ENCODE measurements at regions not wholly inside any gene's neighbourhood (a gene's known extent, or its start where the extent isn't known, plus 50 kb on each side); places are given as distances from the start of the nearest gene placed in this dataset.
"Not testable (repeated sequence)": the region's sequence is repeated elsewhere in the genome, so short reads cannot be mapped to it uniquely, and the experiment has no call there.

GRCh38 chr14:105908481-105908911, 382.1 kb downstream of the TMEM121 start:
- no peaks in the 10 kb centered on the region for H3K4me1 Mint-ChIP-seq (ENCODE audit: low read depth)
- intact Hi-C loops (cut with micrococcal nuclease): no loop called here
- H3K4me3 Mint-ChIP-seq: no peak overlapping the region

GRCh38 chr14:105909046-105909827, 382.9 kb downstream of the TMEM121 start:
- CTCF ChIA-PET: interaction anchor here (0.6 kb wide), 1 partner anchor 135 kb away, joined by 3 read pairs; no protein-coding TSS in a partner anchor

More at GRCh38 chr14:105908481-105908911, 382.1 kb downstream of the TMEM121 start:
- DNase-seq: peak; percentile 12
- CTCF ChIA-PET: interaction anchor here (0.6 kb wide), 1 partner anchor 136 kb away, joined by 3 read pairs; no protein-coding TSS in a partner anchor
- no peak overlapping the region for H3K27ac Mint-ChIP-seq
- POLR2A ChIA-PET: no interaction called here
- peaks cover 21% of the 10 kb centered on the region for H3K27me3 Mint-ChIP-seq
- no peaks in the 10 kb centered on the region for H3K9me3 Mint-ChIP-seq
- H3K36me3 Mint-ChIP-seq: no peaks in the 10 kb centered on the region

DNA sequence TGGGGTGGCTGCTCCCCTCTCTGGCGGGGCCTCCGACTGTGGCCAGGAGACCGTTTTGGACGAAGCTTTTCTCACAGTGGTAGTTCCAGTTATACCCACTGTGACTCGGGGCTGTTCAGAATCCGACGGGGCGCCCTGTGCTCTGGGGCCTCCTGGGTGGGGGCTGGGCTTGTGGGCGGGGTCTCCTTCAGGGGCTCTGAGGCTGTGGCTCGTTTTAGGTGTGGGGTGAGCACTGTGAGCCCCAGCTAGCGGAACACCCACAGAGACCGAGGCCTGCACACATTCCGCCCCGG, 383.4 kb downstream of the TMEM121 start:
- intact Hi-C loops (cut with micrococcal nuclease); DNase-seq; H3K9me3 Mint-ChIP-seq; H3K36me3 Mint-ChIP-seq; H3K4me3 Mint-ChIP-seq; H3K27ac Mint-ChIP-seq; H3K4me1 Mint-ChIP-seq (ENCODE audit: low read depth); CTCF ChIA-PET; POLR2A ChIA-PET: not testable (repeated sequence)
- H3K27me3 Mint-ChIP-seq: peaks cover 17% of the 10 kb centered on the region

More at GRCh38 chr14:105909046-105909827, 382.9 kb downstream of the TMEM121 start:
- no peak for DNase-seq
- POLR2A ChIA-PET: no interaction called here
- Mint-ChIP-seq H3K27ac (no peak overlapping the region), H3K36me3 (no peaks in the 10 kb centered on the region), H3K9me3 (no peaks in the 10 kb centered on the region), H3K27me3 (peaks cover 17% of the 10 kb centered on the region), H3K4me3 (no peak overlapping the region), H3K4me1 (ENCODE audit: low read depth) (no peaks in the 10 kb centered on the region)
- intact Hi-C loops (cut with micrococcal nuclease): no loop called here

GRCh38 chr14:105910426-105910825, 384.0 kb downstream of the TMEM121 start:
- Mint-ChIP-seq H3K4me3 (no peak overlapping the region), H3K27me3 (peaks cover 13% of the 10 kb centered on the region), H3K27ac (no peak overlapping the region), H3K9me3 (peaks cover under 1% of the 10 kb centered on the region), H3K4me1 (ENCODE audit: low read depth) (no peaks in the 10 kb centered on the region), H3K36me3 (no peaks in the 10 kb centered on the region)
- intact Hi-C loops (cut with micrococcal nuclease): no loop called here
- POLR2A ChIA-PET: no interaction called here
- CTCF ChIA-PET: no interaction called here
- DNase-seq: no peak

DNA sequence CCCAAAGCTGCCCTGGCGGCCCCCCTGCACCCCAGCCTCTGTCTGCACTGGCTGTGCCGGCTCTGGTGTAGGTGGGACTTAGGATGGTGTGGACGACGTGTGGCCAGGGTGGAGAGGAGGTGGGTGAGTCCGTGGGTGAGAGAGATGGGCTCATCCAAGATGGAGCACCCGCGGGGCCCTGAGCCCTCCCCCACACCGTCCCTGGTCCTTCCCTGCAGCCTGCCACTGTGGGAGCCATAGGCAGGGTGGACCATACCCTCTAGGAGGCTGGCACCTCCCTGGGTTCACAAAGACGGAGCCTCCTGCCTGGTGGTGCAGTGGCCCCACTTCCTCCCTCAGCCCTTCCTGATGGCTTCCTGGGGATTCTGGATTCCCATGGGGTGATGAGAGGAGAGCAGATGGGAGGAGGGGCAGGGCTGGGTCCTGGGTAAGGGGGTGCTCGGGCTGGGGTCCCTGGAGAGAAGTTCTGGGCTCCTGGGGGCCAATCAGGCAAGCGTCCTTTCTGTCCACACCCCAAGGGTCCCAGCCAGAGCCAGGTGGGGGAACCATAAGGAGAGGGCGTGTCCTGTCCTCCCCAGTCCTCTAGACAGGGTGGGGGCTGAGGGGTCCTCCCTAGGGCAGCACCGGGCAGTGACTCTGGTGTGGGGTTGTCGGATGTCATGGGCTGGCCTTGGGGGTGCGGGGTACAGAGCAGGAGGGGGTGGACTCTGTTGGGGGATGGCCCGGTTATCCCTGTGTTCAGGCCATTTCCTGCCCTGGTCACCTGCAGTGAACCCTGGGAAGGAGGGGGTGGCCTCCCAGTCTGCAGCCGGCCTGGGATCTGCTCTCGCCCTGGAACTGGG, 384.8 kb downstream of the TMEM121 start:
- intact Hi-C loops (cut with micrococcal nuclease): no loop called here
- peaks cover 8% of the 10 kb centered on the region for H3K9me3 Mint-ChIP-seq
- ChIA-PET POLR2A (no interaction called here), CTCF (no interaction called here)
- H3K4me3 Mint-ChIP-seq: no peak overlapping the region
- H3K4me1 Mint-ChIP-seq (ENCODE audit: low read depth): no peaks in the 10 kb centered on the region
- peaks cover 13% of the 10 kb centered on the region for H3K27me3 Mint-ChIP-seq
- peaks cover 1% of the 10 kb centered on the region for H3K36me3 Mint-ChIP-seq
- H3K27ac Mint-ChIP-seq: no peak overlapping the region
- no peak for DNase-seq

DNA sequence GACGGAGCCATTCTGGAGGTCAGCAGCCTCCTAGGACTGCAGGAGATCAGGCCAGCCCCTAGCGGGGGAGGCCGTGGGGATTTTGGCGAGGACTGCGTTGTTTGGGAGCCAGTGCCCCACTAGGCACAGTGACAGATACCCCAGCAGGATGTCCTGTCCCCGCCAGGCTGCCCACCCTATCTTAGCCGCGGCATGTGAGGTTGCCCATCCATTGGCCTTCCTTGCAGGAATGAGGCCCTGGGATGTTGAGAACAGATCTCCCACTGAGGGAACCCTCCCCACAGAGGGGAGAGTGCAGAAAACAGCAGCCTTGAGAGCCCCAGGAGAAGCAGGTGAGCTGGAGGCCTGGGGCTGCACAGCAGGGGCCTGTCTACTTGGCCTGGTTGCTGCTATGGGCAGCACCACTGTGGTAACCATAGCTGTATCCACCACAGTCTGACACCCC, 385.5 kb downstream of the TMEM121 start:
- DNase-seq; CTCF ChIA-PET; H3K36me3 Mint-ChIP-seq; POLR2A ChIA-PET; H3K4me3 Mint-ChIP-seq; intact Hi-C loops (cut with micrococcal nuclease); H3K27ac Mint-ChIP-seq; H3K4me1 Mint-ChIP-seq (ENCODE audit: low read depth): not testable (repeated sequence)
- Mint-ChIP-seq H3K27me3 (peaks cover 13% of the 10 kb centered on the region), H3K9me3 (peaks cover 14% of the 10 kb centered on the region)

DNA sequence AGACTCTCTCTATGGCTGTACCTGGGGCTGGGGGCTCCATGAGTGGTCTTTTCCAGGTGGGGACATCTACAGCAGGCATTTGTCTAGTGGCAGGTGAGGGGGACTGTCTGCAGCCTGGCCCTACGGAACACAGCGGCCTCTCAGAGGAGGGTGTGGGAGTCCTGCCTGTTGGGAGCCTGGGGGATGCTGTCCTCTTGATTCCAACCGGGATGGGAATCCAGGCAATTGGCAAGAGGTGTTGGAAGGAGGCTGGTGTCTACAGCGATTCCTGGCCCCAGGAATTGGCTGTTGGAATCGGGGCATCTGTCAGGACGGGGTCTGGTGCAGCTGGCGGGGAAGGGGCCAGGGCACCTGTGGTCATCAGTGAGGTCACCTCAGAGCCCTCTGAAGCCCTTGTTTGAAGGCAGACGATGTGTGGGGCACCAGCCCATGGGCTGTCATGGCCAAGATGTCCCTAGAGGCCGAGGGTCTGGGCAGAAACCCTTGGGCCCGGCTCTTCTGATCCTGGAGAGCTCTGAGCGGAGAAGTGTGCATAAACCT, 386.3 kb downstream of the TMEM121 start:
- H3K9me3 Mint-ChIP-seq: peaks cover 14% of the 10 kb centered on the region
- ChIA-PET POLR2A (no interaction called here), CTCF (no interaction called here)
- H3K4me3 Mint-ChIP-seq: no peak overlapping the region
- H3K4me1 Mint-ChIP-seq (ENCODE audit: low read depth): no peaks in the 10 kb centered on the region
- no peak overlapping the region for H3K27ac Mint-ChIP-seq
- DNase-seq: no peak
- peaks cover 3% of the 10 kb centered on the region for H3K36me3 Mint-ChIP-seq
- intact Hi-C loops (cut with micrococcal nuclease): no loop called here
- H3K27me3 Mint-ChIP-seq: peaks cover 13% of the 10 kb centered on the region

DNA sequence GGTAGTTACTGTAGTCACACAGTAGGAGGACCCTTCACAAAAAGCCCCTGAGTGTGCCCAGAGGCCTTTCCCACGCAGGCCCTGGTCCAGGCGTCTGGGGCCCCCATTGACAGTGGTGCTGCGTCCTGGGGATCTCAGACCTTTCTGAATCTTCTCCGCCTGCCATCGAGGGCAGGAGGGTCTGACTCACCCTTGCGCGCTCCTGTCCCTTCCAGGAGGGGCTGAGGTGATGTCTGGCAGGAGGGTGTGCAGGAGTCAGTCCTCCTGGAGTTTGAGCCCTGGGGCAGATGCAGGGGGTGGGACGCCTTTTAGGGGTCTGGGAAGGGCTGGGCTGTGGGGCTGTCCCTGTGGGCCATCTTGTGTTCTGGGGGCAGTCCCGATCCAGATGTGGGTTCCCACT, 386.8 kb downstream of the TMEM121 start:
- H3K27ac Mint-ChIP-seq: no peak overlapping the region
- POLR2A ChIA-PET: no interaction called here
- intact Hi-C loops (cut with micrococcal nuclease): no loop called here
- H3K4me3 Mint-ChIP-seq: no peak overlapping the region
- H3K36me3 Mint-ChIP-seq: peaks cover 3% of the 10 kb centered on the region
- H3K4me1 Mint-ChIP-seq (ENCODE audit: low read depth): no peaks in the 10 kb centered on the region
- CTCF ChIA-PET: no interaction called here
- DNase-seq: no peak
- H3K27me3 Mint-ChIP-seq: peaks cover 10% of the 10 kb centered on the region
- H3K9me3 Mint-ChIP-seq: peaks cover 14% of the 10 kb centered on the region

- CTCF ChIA-PET: no interaction called here
- POLR2A ChIA-PET: no interaction called here
Observed at GRCh38 chr14:105913861-105914260, 387.5 kb downstream of the TMEM121 start.

GRCh38 chr14:105914281-105914680, 387.9 kb downstream of the TMEM121 start:
- POLR2A ChIA-PET; H3K4me3 Mint-ChIP-seq; H3K27me3 Mint-ChIP-seq; DNase-seq; H3K27ac Mint-ChIP-seq; H3K4me1 Mint-ChIP-seq (ENCODE audit: low read depth); H3K36me3 Mint-ChIP-seq; CTCF ChIA-PET; intact Hi-C loops (cut with micrococcal nuclease): not testable (repeated sequence)
- H3K9me3 Mint-ChIP-seq: peaks cover 14% of the 10 kb centered on the region

More at GRCh38 chr14:105913861-105914260, 387.5 kb downstream of the TMEM121 start:
- DNase-seq: no peak
- H3K27ac Mint-ChIP-seq: no peak overlapping the region
- intact Hi-C loops (cut with micrococcal nuclease): no loop called here
- H3K4me3 Mint-ChIP-seq: no peak overlapping the region
- H3K27me3 Mint-ChIP-seq: peaks cover 7% of the 10 kb centered on the region
- H3K9me3 Mint-ChIP-seq: peaks cover 14% of the 10 kb centered on the region
- peaks cover 3% of the 10 kb centered on the region for H3K36me3 Mint-ChIP-seq
- H3K4me1 Mint-ChIP-seq (ENCODE audit: low read depth): no peaks in the 10 kb centered on the region

DNA sequence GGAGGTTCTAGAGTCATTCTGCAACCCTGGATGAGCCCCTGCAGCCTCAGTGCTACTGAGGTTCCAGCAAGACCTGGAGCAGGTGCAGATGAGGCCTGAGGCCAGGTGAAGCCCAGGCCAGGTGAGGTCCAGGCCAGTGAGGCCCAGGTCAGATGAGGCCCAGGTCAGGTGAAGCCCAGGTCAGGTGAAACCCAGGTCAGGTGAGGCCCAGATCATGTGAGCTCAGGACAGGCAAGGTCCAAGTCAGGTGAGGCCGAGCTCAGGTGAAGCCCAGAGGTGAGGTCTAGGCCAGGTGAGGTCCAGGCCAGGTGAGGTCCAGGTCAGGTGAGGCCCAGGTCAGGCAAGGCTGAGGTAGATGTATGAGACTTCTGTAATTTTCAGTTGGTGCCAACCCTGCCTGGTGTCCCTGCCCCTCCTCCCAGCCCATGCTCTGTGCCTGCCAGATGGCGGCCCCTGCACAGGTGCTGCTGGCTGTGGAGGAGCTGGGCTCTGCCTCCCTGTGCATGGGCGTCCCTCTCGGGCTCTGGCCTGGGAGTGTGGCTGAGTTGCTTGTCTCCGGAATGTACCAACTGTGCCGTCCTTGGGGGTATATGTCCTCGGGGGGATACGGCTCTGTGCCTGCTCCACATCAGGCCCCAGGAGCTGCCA, 388.5 kb downstream of the TMEM121 start:
- Mint-ChIP-seq H3K27me3 (peaks cover 8% of the 10 kb centered on the region), H3K9me3 (peaks cover 14% of the 10 kb centered on the region), H3K4me3 (no peak overlapping the region), H3K27ac (no peak overlapping the region), H3K4me1 (ENCODE audit: low read depth) (no peaks in the 10 kb centered on the region), H3K36me3 (peaks cover 3% of the 10 kb centered on the region)
- ChIA-PET CTCF (no interaction called here), POLR2A (no interaction called here)
- intact Hi-C loops (cut with micrococcal nuclease): no loop called here
- no peak for DNase-seq

DNA sequence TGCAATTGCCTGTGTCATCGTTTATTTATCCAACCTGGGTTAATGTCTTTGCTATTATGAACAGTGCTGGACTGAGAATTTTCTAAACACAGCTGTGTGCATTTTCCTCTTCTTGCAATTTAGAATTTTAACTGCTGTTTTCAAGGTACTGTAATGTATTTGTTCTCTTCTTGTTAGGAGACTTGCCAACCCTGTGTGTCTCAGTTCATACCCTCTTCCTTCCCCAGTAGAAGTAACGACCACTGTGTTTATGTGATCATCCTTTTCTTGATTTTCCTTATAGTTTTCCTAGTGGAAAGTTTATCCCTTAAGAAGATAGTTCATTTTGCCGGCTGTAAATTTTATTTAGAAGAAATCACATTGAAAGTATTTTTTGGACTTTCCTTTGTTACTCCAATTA, 389.2 kb downstream of the TMEM121 start:
- H3K4me3 Mint-ChIP-seq; H3K4me1 Mint-ChIP-seq (ENCODE audit: low read depth); CTCF ChIA-PET; H3K36me3 Mint-ChIP-seq; H3K27me3 Mint-ChIP-seq; POLR2A ChIA-PET; DNase-seq; intact Hi-C loops (cut with micrococcal nuclease); H3K27ac Mint-ChIP-seq: not testable (repeated sequence)
- H3K9me3 Mint-ChIP-seq: peaks cover 14% of the 10 kb centered on the region

Data from activated CD4-positive, alpha-beta memory T cell treated with anti-CD3 and anti-CD28 coated beads for 36 hours (primary cell).